B cell (primary cell): ENCODE measurements at regions not wholly inside any gene's neighbourhood (a gene's known extent, or its start where the extent isn't known, plus 50 kb on each side); places are given as distances from the start of the nearest gene placed in this dataset.

Source experiments
- ATAC-seq: fragments of 200-7000 bp; cut with Tn5 transposase; one replicate; pipeline ENCODE4 v1.10.0; 2021; ENCODE audit warnings: low read depth, mild to moderate bottlenecking, moderate number of reproducible peaks, moderate library complexity
- CTCF ChIA-PET: fragments of 350-600 bp; sonication (Branson Sonifier 250); formaldehyde crosslinking; loops from one replicate; lab custom pipeline; 2021; ENCODE audit warnings: antibody characterized with exemption, inconsistent platforms; lab: Charles Lee
- POLR2A ChIA-PET: fragments of 350-600 bp; sonication (Branson Sonifier 250); formaldehyde crosslinking; loops from one replicate; lab custom pipeline; 2021; ENCODE audit warnings: antibody characterized with exemption; lab: Charles Lee
- DNase-seq: peaks from one replicate; pipeline ENCODE4 v3.0.0; 2013
- H2AFZ ChIP-seq: 2 replicates; pipeline ENCODE4 v1.6.1; 2012; ENCODE audit warnings: mild to moderate bottlenecking, low read depth, low read length; ENCODE audit not compliant: insufficient read depth, poor library complexity, severe bottlenecking
- H3K27ac ChIP-seq, 2 donors: 1 replicate in 1 of 2; 2 replicates in 1 of 2; pipeline ENCODE4 v1.5.1; 2012 to 2013; ENCODE audit warnings: low read length in 2 of 2, mild to moderate bottlenecking in 2 of 2, moderate library complexity in 1 of 2
- H3K27me3 ChIP-seq, 4 experiments: fragments of 200-600 bp in 1 of 4; sonication (generic) in 1 of 4; replicated peaks in 1 of 4; 1 replicate in 2 of 4; 2 replicates in 2 of 4; pipeline versions ENCODE4 v1.6.1 to v1.7.0; 2013 to 2016; ENCODE audit warnings: low read length in 3 of 4, mild to moderate bottlenecking in 2 of 4, mixed read lengths in 1 of 4, moderate library complexity in 1 of 4; ENCODE audit not compliant: insufficient read depth in 4 of 4, control insufficient read depth in 3 of 4; ENCODE audit errors: control extremely low read depth in 1 of 4
- H3K36me3 ChIP-seq, 2 experiments: replicated peaks in 1 of 2; 1 replicate in 1 of 2; 2 replicates in 1 of 2; pipeline versions ENCODE4 v1.6.1 to v1.7.1; 2013; ENCODE audit warnings: low read length in 1 of 2; ENCODE audit not compliant: insufficient read depth in 2 of 2, control insufficient read depth in 1 of 2; ENCODE audit errors: control extremely low read depth in 1 of 2, extremely low read depth in 1 of 2
- H3K4me1 ChIP-seq, 2 donors: fragments of 200-600 bp in 1 of 2; sonication (generic) in 1 of 2; 1 replicate in 1 of 2; 2 replicates in 1 of 2; pipeline versions ENCODE4 v1.5.1 to v1.6.1; 2013 to 2017; ENCODE audit warnings: low read length in 2 of 2; ENCODE audit not compliant: control insufficient read depth in 2 of 2, insufficient read depth in 2 of 2
- H3K4me2 ChIP-seq: replicated peaks from 2 replicates; pipeline ENCODE3; 2012; ENCODE audit warnings: mild to moderate bottlenecking, low read depth, low read length; ENCODE audit not compliant: poor library complexity, severe bottlenecking
- H3K4me3 ChIP-seq, 5 experiments: fragments of 200-600 bp in 1 of 5; sonication (generic) in 1 of 5; 1 replicate in 3 of 5; 2 replicates in 2 of 5; pipeline versions ENCODE4 v1.5.1 to v1.7.0; 2011 to 2016; ENCODE audit warnings: low read length in 4 of 5, mild to moderate bottlenecking in 4 of 5, low read depth in 2 of 5, control low read depth in 1 of 5, moderate library complexity in 1 of 5; ENCODE audit not compliant: insufficient read depth in 1 of 5; ENCODE audit errors: control extremely low read depth in 1 of 5, extremely low read depth in 1 of 5
- H3K79me2 ChIP-seq: fragments of 200-600 bp; sonication (generic); one replicate; pipeline ENCODE4 v1.6.0; 2016; ENCODE audit warnings: low read length; ENCODE audit not compliant: control insufficient read depth, insufficient read depth
- H3K9ac ChIP-seq: fragments of 200-600 bp; sonication (generic); 2 replicates; pipeline ENCODE4 v1.6.1; 2017; ENCODE audit warnings: mild to moderate bottlenecking, low read length, moderate library complexity
- H3K9me3 ChIP-seq, 3 donors: one replicate each; pipeline versions ENCODE4 v1.6.1 to v1.7.1; 2013; ENCODE audit warnings: low read length in 2 of 3; ENCODE audit not compliant: control insufficient read depth in 2 of 3, insufficient read depth in 1 of 3; ENCODE audit errors: control extremely low read depth in 1 of 3
- H4K20me1 ChIP-seq: 2 replicates; pipeline ENCODE4 v1.6.0; 2012; ENCODE audit warnings: mild to moderate bottlenecking, low read length; ENCODE audit not compliant: insufficient read depth, control insufficient read depth, poor library complexity, severe bottlenecking
- H3K27ac Mint-ChIP-seq: one replicate; pipeline ENCODE4 v1.8.0; 2021; ENCODE audit warnings: mixed read lengths
- H3K27me3 Mint-ChIP-seq: one replicate; pipeline ENCODE4 v1.8.0; 2021; ENCODE audit warnings: mixed read lengths
- H3K4me1 Mint-ChIP-seq: one replicate; pipeline ENCODE4 v1.8.0; 2021; ENCODE audit warnings: mixed read lengths
- H3K4me3 Mint-ChIP-seq: one replicate; pipeline ENCODE4 v1.8.0; 2021; ENCODE audit warnings: mixed read lengths
- H3K9me3 Mint-ChIP-seq: one replicate; pipeline ENCODE4 v1.8.0; 2022; ENCODE audit warnings: mixed read lengths; ENCODE audit not compliant: insufficient read depth
- EZH2 ChIP-seq: IDR thresholded peaks from 2 replicates; pipeline ENCODE4 v1.6.1; 2012; ENCODE audit warnings: borderline replicate concordance, low read depth, mild to moderate bottlenecking, moderate library complexity, low read length; ENCODE audit not compliant: insufficient read depth, poor library complexity, severe bottlenecking
- WGBS: methylation state at CpG from one replicate; pipeline ENCODE4 v1.1.5; 2013; ENCODE audit warnings: missing lambda C conversion rate; ENCODE audit not compliant: insufficient coverage; 5-methylcytosine and 5-hydroxymethylcytosine counted together
- intact Hi-C: fragments of 100-400 bp; cut with micrococcal nuclease; formaldehyde crosslinking; loops from one replicate; pipeline ENCODE4 v1.10.0; 2022
- TF ChIP-seq, protein P1 (sequence below): fragments of 200-600 bp; IDR thresholded peaks from one replicate; pipeline ENCODE4 v1.8.0; 2022; ENCODE audit warnings: antibody characterized with exemption, mild to moderate bottlenecking

DNA sequence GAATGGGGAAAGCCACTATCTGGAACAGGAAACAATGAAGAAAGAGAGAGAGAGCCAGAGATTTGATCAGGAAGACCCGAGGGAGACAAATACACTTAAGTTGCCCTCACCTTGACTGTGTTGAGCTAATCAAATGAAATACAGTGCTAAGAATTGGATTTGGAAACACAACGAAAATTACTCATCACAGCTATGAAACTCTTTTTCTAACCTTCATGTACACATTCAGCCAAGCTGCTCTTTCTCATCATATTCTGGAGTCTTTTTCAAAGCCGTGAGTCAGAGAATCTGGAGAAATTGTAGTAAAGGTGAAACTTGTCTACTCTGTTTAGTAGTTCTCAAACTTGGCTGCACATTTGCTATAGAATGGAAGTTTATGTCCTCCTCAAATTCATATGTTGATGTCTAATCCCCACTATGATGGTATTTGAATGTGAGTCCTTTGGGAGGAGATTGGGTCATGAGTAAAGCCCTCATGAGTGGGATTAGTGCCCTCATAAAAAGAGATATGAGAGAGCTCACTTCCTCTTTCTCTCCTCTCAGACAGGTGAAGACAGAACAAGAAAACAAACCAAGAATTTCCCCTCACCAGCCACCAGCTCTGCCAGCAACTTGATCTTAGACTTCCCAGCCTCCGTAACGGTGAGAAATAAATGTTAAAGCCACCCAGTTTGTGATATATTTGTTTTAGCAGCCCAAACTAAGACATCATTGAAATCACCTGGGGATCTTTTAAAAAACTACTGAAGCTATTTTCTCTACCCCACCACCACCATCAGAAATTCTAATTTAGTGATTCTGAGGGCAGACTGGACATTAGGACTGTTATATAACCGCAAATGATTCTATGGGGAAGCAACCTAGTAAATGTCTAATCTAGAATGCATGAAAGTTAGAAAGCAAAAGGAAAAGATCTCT, 143.6 kb upstream of the GRM7 start:
- H3K27ac ChIP-seq: no peak overlapping the region
- no CpG with 5 or more reads among the region's 6 CpGs for WGBS
- H3K27me3 Mint-ChIP-seq: no peaks in the 10 kb centered on the region
- H4K20me1 ChIP-seq: no peaks in the 10 kb centered on the region
- ATAC-seq: peak; percentile 43
- no peaks in the 10 kb centered on the region for H3K36me3 ChIP-seq
- peaks cover 6% of the 10 kb centered on the region for H3K9me3 Mint-ChIP-seq
- no peak overlapping the region for H3K4me2 ChIP-seq
- peak; percentile 2 for DNase-seq
- no peak overlapping the region for H3K27ac Mint-ChIP-seq
- H3K4me1 Mint-ChIP-seq: peaks cover 10% of the 10 kb centered on the region
- intact Hi-C loops: no loop called here
- H3K9ac ChIP-seq: no peak overlapping the region
- H3K27me3 ChIP-seq: no peaks in the 10 kb centered on the region
- no peaks in the 10 kb centered on the region for H3K79me2 ChIP-seq
- H3K4me1 ChIP-seq: no peaks in the 10 kb centered on the region
- peak overlapping the region; percentile 16 for H3K4me3 Mint-ChIP-seq
- CTCF ChIA-PET: no interaction called here
- POLR2A ChIA-PET: no interaction called here
- H3K9me3 ChIP-seq: peaks cover 0 to 3% (median 2%) of the 10 kb centered on the region in 3 donors
- no peak overlapping the region for H2AFZ ChIP-seq
- TF ChIP-seq, protein P1, sequence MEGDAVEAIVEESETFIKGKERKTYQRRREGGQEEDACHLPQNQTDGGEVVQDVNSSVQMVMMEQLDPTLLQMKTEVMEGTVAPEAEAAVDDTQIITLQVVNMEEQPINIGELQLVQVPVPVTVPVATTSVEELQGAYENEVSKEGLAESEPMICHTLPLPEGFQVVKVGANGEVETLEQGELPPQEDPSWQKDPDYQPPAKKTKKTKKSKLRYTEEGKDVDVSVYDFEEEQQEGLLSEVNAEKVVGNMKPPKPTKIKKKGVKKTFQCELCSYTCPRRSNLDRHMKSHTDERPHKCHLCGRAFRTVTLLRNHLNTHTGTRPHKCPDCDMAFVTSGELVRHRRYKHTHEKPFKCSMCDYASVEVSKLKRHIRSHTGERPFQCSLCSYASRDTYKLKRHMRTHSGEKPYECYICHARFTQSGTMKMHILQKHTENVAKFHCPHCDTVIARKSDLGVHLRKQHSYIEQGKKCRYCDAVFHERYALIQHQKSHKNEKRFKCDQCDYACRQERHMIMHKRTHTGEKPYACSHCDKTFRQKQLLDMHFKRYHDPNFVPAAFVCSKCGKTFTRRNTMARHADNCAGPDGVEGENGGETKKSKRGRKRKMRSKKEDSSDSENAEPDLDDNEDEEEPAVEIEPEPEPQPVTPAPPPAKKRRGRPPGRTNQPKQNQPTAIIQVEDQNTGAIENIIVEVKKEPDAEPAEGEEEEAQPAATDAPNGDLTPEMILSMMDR: no peak
- TF ChIP-seq EZH2: no peak
- no peak overlapping the region for H3K4me3 ChIP-seq

DNA sequence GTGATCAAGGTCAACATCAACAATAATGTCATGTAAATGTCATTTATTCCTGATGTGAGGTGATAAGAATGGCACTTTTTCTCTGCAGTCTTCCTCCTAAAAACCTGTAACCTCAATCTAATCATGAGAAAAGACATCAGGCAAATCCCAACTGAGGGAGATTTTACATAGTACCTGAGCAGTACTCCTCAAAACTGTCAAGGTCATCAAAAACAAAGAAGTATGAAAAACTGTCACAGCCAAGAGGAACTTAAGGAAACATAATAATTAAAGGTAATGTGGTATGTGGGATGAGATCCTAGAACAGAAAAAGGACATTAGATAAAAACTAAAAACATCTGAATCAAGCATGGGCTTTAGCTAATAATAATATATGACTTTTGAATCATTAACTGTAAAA, 140.9 kb upstream of the GRM7 start:
- Histone ChIP-seq H3K4me2 (no peak overlapping the region), H3K27ac (no peak overlapping the region), H3K4me1 (no peaks in the 10 kb centered on the region), H3K4me3 (no peak overlapping the region), H4K20me1 (no peaks in the 10 kb centered on the region), H2AFZ (no peak overlapping the region), H3K27me3 (no peaks in the 10 kb centered on the region), H3K9me3 (peaks cover 0 to 2% (median 2%) of the 10 kb centered on the region in 3 donors), H3K36me3 (no peaks in the 10 kb centered on the region), H3K79me2 (no peaks in the 10 kb centered on the region), H3K9ac (no peak overlapping the region)
- DNase-seq: no peak
- H3K4me3 Mint-ChIP-seq: no peak overlapping the region
- ChIA-PET POLR2A (no interaction called here), CTCF (interaction anchor here (0.6 kb wide), 1 partner anchor 37 kb away, joined by 3 read pairs; no protein-coding TSS in a partner anchor)
- no peaks in the 10 kb centered on the region for H3K27me3 Mint-ChIP-seq
- peaks cover 10% of the 10 kb centered on the region for H3K4me1 Mint-ChIP-seq
- ATAC-seq: no peak
- H3K27ac Mint-ChIP-seq: no peak overlapping the region
- peaks cover 6% of the 10 kb centered on the region for H3K9me3 Mint-ChIP-seq
- no peak for TF ChIP-seq EZH2
- intact Hi-C loops: no loop called here
